ENCODE measurements at regions not wholly inside any gene's neighbourhood (a gene's known extent, or its start where the extent isn't known, plus 50 kb on each side); places are given as distances from the start of the nearest gene placed in this dataset.

DNA sequence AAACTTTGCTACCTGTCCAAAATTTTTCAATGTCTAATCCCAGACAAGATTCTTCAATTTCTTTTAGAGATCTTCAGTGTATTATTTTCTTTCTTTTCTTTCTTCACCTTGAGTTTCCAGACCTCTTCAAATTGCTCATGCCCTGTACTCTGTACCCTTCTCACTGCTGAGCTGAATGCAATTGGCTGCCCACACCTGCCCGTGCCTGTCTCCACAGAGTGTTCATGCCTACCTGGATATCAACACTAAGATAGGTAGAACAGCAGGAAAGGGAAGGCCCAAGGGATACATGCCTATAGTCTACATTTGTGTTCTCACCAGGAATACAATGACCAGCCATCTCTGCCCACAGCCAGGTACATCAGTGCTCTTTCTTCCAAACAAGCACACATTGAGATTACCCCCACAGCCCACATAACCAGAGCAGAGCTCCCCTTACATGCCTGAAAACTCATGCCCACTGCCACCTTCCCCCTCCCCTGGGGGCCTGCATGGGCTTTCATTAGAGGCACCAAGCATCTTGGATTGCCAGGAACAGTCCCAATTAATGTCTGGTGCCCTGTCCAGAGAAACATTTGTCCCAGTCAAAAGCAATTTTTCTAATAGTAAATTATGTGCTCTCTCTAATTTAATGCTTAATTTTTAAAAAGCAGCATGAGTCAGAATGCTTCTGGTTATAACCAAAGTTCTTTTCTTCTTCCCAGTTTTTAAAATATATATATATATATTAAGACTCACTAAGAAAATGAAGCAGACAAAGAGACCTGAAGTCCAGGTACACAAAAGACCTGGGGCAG is 134.9 kb upstream of the SLC14A2 start:
- Histone ChIP-seq H3K4me3 (no peak overlapping the region), H3K27ac (no peak overlapping the region), H3K27me3 (replicated peaks in 1 of 7) (peaks cover 0 to 12% (median 0%) of the 10 kb centered on the region in 7 donors), H3K9me3 (no peaks in the 10 kb centered on the region), H3K36me3 (no peaks in the 10 kb centered on the region), H3K4me1 (no peaks in the 10 kb centered on the region)
- WGBS, 5 donors = 71 to 100% (median 83%) methylated on average over 1 of the region's 1 CpG
- TF ChIP-seq POLR2AphosphoS5 (IDR thresholded peaks at IDR 0.05) (no peak), POLR2A (IDR thresholded peaks at IDR 0.05) (no peak)
- TF ChIP-seq, protein P1, sequence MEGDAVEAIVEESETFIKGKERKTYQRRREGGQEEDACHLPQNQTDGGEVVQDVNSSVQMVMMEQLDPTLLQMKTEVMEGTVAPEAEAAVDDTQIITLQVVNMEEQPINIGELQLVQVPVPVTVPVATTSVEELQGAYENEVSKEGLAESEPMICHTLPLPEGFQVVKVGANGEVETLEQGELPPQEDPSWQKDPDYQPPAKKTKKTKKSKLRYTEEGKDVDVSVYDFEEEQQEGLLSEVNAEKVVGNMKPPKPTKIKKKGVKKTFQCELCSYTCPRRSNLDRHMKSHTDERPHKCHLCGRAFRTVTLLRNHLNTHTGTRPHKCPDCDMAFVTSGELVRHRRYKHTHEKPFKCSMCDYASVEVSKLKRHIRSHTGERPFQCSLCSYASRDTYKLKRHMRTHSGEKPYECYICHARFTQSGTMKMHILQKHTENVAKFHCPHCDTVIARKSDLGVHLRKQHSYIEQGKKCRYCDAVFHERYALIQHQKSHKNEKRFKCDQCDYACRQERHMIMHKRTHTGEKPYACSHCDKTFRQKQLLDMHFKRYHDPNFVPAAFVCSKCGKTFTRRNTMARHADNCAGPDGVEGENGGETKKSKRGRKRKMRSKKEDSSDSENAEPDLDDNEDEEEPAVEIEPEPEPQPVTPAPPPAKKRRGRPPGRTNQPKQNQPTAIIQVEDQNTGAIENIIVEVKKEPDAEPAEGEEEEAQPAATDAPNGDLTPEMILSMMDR (IDR thresholded peaks at IDR 0.05 in 8 of 11, conservative IDR thresholded peaks at IDR 0.05 in 3 of 11) = no peak
- no peak for DNase-seq
- intact Hi-C loops (cut with DNase I; ENCODE audit: low total_unique reads) = no loop called here

DNA sequence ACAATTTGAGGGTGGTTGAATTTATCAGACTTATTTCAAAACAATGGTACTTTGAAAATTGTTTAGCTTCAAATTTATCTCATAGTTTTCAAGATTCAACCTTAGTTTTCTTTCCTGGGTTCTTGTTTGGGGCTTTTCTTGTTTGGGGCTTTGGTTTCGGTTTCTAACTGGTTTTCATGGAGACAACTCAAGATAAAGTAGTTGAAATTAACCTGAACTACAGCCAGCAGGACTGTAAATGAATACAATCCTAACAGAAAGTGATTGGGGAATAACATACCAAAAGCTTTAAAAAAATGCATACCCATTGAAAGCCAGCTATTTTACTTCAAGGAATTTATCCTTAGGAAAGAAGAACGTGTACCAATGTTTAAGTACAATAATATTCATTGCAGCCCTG is 133.5 kb upstream of the SLC14A2 start:
- Histone ChIP-seq H3K4me1 (no peaks in the 10 kb centered on the region), H3K9me3 (no peaks in the 10 kb centered on the region), H3K27ac (no peak overlapping the region), H3K4me3 (no peak overlapping the region), H3K36me3 (no peaks in the 10 kb centered on the region), H3K27me3 (replicated peaks in 1 of 7) (peaks cover 0 to 12% (median 0%) of the 10 kb centered on the region in 7 donors)
- no peak for DNase-seq
- TF ChIP-seq, protein P1 (IDR thresholded peaks at IDR 0.05 in 8 of 11, conservative IDR thresholded peaks at IDR 0.05 in 3 of 11) = no peak
- TF ChIP-seq POLR2A (IDR thresholded peaks at IDR 0.05) = no peak
- no peak for TF ChIP-seq POLR2AphosphoS5 (IDR thresholded peaks at IDR 0.05)
- 39 to 78% (median 57%) methylated on average over 2 of the region's 2 CpGs for WGBS, 5 donors
- intact Hi-C loops (cut with DNase I; ENCODE audit: low total_unique reads) = no loop called here

DNA sequence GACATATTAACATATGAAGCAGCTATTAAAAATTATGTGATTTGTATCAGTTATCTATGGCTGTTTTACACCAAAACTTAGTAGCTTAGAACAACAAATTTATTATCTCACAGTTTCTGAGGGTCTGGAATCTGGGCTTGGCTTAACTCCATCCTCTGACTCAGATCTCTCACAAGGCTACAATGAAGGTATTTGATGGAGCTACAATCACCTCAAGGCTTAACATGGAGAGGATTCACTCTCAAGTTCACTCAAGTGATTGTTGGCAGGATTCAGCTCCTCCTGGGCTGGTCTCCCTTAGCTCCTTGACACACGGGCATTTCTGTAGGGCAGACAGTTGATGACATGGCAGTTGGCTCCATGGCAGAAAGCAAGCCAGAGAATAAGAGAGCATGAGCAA is 133.0 kb upstream of the SLC14A2 start:
- intact Hi-C loops (cut with DNase I; ENCODE audit: low total_unique reads) = no loop called here
- Histone ChIP-seq H3K27ac (no peak overlapping the region), H3K36me3 (no peaks in the 10 kb centered on the region), H3K4me3 (no peak overlapping the region), H3K9me3 (no peaks in the 10 kb centered on the region), H3K27me3 (replicated peaks in 1 of 7) (peaks cover 0 to 9% (median 0%) of the 10 kb centered on the region in 7 donors), H3K4me1 (no peaks in the 10 kb centered on the region)
- DNase-seq = no peak
- 76 to 100% (median 81%) methylated on average over 1 of the region's 1 CpG for WGBS, 5 donors
- TF ChIP-seq, protein P1 (IDR thresholded peaks at IDR 0.05 in 8 of 11, conservative IDR thresholded peaks at IDR 0.05 in 3 of 11) = no peak
- no peak for TF ChIP-seq POLR2A (IDR thresholded peaks at IDR 0.05)

DNA sequence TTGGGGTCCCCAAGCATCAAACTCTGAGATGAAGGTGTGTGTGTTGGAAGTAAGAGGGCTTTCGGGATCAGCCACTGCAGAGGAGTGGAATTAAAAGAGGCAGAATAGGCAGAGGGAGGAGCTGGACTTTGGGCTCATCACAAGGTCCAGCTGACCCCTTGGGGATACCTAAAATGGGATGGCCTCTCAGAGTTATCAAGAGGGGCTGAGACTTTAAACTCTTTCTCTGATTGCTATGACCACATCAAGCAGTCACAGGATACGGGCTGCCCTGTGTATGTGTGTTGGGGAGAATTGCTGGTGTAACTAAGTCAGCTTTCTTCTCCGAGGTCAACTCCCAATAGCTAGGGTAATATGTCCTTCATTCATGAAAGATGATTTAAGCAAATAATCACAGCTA is 127.7 kb upstream of the SLC14A2 start:
- H3K4me3 ChIP-seq = no peak overlapping the region
- H3K27me3 ChIP-seq (replicated peaks in 1 of 7) = no peaks in the 10 kb centered on the region
- TF ChIP-seq POLR2A (IDR thresholded peaks at IDR 0.05) (no peak), POLR2AphosphoS5 (IDR thresholded peaks at IDR 0.05) (no peak)
- TF ChIP-seq, protein P1 (IDR thresholded peaks at IDR 0.05 in 8 of 11, conservative IDR thresholded peaks at IDR 0.05 in 3 of 11) = no peak
- no peaks in the 10 kb centered on the region for H3K36me3 ChIP-seq
- WGBS, 5 donors = 79 to 91% (median 84%) methylated on average over 3 of the region's 3 CpGs
- no peaks in the 10 kb centered on the region for H3K4me1 ChIP-seq
- H3K9me3 ChIP-seq = no peaks in the 10 kb centered on the region
- no peak overlapping the region for H3K27ac ChIP-seq
- intact Hi-C loops (cut with DNase I; ENCODE audit: low total_unique reads) = no loop called here
- DNase-seq = no peak
